IPS-NIHi7 (cell line): ENCODE measurements at regions not wholly inside any gene's neighbourhood (a gene's known extent, or its start where the extent isn't known, plus 50 kb on each side); places are given as distances from the start of the nearest gene placed in this dataset.

Experiments
- DNase-seq: peaks from one replicate; pipeline ENCODE4 v3.0.0; 2012; ENCODE audit warnings: mixed read lengths; ENCODE audit errors: extremely low spot score

DNA sequence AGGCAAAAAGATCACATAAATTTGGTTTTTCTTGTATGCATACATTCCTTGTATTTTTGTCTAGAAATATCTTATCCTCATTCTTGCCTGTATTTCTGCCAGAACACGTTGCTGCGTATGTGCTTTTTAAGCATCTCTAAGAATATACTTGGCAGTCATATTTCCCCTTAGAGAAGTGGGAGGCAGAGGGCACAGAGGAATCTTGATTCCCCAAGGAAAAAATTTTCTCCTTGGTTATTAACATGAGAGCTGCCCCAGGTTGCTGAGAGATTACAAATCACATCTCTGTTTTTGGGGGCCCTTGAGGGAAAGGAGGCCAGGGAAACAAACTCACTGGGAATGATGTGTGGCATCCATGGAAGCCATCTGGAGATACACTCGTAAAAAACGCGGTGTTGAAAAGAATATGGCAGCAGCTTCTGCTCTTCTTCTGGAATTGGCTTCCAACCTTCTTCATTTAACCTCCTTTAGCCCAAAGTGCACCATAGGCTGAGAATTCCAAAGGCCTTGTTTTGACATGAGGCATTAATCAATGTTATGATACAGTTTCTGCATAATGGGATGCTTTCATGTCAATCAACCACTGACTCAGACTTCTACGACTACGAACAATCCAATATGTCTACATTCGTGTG is 684.3 kb upstream of the SORCS1 start:
- no peak for DNase-seq

DNA sequence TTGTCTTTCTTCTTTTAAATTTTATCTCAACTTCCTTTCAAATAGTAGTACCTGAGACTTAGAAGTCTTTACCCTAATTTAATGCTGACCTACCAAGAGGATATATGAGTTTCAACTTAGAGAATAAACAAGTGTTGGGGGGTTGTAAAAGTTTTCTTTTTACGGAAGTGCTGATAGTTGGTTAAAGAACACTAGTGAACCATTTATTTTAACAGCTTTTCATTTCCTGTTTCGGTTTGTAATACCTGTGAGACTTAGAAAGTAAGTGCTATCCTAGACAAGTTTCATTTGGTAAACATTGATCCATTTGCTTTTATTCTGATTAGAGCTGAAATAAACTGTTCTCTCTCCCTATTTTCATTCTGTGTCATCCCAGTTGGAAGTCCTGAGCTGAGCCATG is 683.1 kb upstream of the SORCS1 start:
- DNase-seq, result no peak

DNA sequence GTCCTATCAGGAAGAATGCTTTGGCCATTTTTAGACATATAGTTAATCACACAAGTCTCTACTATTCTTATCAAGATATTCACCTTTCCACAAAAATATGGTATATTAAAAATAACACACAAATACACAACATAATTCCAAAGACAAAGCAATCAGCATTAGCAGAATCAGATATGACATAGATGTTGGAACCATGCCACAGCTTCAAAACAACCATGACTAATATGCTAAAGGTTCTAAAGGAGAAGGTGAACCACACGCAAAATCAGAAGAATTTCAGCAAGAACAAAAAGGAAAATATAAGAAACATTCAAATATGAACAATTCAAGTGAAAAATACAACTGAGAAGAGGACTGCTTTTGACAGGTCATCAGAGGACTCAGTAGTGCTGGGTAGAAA is 670.2 kb upstream of the SORCS1 start:
- no peak for DNase-seq

DNA sequence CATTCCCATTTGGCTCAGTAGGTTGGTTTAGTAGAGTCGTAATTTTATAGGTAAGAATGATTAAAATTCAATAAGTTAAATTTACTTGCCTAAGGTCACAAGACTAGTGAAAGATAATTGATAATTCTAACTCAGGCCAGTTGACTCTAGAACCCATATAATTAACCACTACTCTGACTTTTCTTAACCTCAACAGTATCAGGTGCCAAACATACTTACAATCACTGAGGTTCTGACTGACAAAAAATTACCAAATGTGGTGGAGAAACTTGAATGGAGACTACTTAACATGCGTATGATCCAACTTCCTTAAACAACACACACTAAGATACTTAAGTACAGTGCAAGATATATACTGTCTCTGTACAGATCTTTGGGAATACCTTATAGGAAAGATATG is 667.3 kb upstream of the SORCS1 start:
- no peak for DNase-seq

DNA sequence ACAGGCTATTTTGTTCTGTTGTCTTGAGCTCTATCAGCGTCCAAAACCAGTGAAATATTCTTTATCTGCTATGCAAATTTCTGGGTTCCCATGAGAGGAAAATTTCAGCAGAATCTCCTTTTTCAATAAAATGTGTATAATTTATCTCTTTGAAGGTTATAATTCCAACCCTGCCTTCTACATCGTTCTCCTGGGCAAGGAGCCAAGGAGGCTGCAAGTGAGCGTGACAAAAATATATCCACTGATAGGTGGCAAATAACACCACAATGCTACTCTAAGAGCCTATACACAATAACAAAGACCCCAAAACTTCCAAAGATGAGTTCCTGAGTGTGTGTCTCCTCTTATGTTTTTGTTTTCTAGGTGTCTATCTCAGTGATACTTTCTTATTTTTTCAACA is 664.7 kb upstream of the SORCS1 start:
- DNase-seq, result no peak

GRCh38 chr10:107826171-107826570 is 661.7 kb upstream of the SORCS1 start:
- DNase-seq, result no peak

GRCh38 chr10:107814865-107815487 is 650.5 kb upstream of the SORCS1 start:
- peak; percentile 75 for DNase-seq

- no peak for DNase-seq
Observed at GRCh38 chr10:107813451-107814162, 649.1 kb upstream of the SORCS1 start.

DNA sequence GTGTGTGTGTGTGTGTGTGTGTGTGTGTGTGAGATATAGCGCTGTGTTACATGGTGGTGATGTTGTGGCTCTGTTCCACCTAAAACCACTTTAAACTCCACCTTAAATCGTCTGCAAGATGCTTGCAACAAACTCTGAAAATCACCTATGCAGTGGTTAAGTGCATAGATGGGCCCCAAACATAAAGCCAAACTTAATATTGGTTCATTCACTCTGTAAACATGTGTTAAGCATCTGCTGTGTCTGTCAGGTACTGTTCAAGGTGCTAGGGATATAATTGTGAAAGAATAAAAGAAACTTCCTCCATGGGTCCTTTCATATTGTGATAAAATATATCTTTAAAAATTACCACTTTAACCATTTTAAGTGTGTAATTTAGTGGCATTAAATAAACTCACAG is 645.4 kb upstream of the SORCS1 start:
- no peak for DNase-seq

- no peak for DNase-seq
Observed at GRCh38 chr10:107807836-107808235, 643.3 kb upstream of the SORCS1 start.

DNA sequence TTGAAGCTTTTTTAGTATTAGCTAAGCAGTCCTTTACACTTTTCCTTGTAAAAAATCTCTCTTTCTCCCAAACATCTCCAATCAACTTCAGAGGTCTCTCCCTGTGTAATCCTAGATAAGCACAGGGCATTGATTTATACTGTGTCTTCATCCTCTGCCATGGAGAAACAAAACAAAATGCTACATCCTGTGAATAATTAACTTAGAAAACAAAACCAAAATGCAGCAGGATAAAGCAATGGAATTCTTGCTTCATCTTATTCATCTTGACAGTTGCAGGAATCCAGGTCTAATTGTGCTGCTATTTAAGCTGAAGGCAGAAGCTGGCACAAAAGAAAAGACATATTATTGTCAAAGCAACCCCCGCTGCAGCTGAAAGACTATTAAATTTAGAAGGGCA is 641.5 kb upstream of the SORCS1 start:
- DNase-seq, result no peak

- no peak for DNase-seq
Observed at GRCh38 chr10:107803546-107803945, 639.0 kb upstream of the SORCS1 start.

- DNase-seq, result no peak
Observed at GRCh38 chr10:107800061-107800460, 635.6 kb upstream of the SORCS1 start.

- no peak for DNase-seq
Observed at GRCh38 chr10:107790271-107790670, 625.8 kb upstream of the SORCS1 start.

- DNase-seq, result no peak
Observed at GRCh38 chr10:107771066-107771465, 606.6 kb upstream of the SORCS1 start.

DNA sequence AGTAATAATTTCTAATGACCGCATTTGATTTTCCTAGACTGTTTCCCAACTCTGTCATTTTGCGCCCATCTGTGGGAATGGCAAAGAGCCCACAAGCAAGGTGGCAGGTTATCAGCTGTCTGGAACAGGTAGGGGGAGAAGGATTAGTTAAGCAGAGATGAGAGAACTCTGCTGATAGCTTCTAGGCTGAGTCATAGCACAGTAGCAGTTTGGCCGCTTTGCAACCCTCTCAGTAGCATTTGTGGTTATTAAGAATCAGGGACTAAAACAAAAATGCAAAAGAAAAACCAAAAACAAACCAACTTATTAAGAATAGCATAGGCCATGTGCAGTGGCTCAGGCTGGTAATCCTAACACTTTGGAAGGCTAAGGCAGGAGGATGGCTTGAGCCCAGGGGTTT is 602.7 kb upstream of the SORCS1 start:
- DNase-seq, result no peak

DNA sequence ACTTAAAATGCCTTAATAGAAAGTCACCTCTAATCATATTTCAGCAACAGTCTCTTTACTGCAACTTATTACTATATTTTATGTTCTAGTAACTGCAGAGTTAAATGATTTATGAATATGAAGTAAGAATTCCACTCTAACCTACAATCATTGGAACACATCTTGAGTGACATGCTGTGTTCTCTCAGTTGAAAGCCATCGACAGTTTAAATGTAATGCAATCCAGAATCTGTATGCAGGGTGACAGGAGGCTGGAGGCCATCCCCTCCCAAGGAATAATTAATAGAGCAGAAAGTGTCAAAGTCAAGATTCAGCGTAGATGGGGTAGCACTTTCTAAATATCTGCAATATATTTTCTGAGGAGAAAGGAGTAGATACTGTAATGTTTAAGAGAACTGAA is 590.3 kb upstream of the SORCS1 start:
- no peak for DNase-seq

- DNase-seq, result no peak
Observed at GRCh38 chr10:107749235-107749634, 584.7 kb upstream of the SORCS1 start.

DNA sequence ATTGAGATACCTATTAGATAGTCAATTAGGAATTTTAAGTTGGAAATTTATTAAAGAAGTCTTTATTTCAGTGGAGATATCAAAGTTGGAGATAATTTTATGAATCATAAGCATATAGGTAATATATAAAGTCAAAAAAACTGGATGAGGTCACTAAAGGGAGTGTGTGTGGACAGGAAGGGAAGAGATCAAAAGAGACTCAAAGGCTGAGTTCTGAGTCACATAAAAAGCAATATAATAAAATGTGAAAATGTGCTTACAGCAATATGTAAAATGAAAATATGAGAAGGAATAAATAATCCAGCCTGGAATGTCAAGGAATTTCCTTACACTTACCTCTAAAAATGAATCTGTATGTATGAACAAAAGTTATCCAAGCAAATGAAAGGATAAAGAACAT is 583.3 kb upstream of the SORCS1 start:
- no peak for DNase-seq

GRCh38 chr10:107741971-107742370 is 577.5 kb upstream of the SORCS1 start:
- no peak for DNase-seq

- no peak for DNase-seq
Observed at GRCh38 chr10:107740962-107741690, 576.6 kb upstream of the SORCS1 start.

DNA sequence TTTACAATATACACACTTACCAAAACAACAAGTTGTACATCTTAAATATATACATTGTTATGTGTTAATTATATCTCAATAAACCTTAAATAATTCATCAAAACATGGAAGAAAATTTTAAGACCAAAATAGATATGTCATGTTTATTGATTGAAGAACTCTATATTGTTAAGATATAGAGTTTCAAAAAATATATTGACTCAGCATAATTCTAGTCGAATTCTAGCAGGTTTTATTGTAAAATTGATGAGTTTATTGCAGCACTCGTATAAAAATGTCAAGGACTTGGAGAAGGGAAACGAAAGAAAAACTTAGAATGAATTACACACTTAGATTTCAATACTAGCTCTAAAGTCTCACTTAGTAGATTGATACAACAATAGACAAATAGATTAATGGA is 575.4 kb upstream of the SORCS1 start:
- no peak for DNase-seq
